ENCODE measurements at regions not wholly inside any gene's neighbourhood (a gene's known extent, or its start where the extent isn't known, plus 50 kb on each side); places are given as distances from the start of the nearest gene placed in this dataset.

GRCh38 chr7:25923741-25924460 is 228.1 kb upstream of the NFE2L3 start:
- Histone ChIP-seq H3K4me2 (replicated peaks; ENCODE audit: low read depth, low read length, poor library complexity, severe bottlenecking) (no peak overlapping the region), H2AFZ (ENCODE audit: insufficient read depth, low read depth, low read length, poor library complexity, severe bottlenecking) (no peak overlapping the region), H3K36me3 (replicated peaks in 1 of 2; ENCODE audit: control extremely low read depth in 1 of 2, control insufficient read depth in 1 of 2, extremely low read depth in 1 of 2, insufficient read depth in 2 of 2, low read length in 1 of 2) (no peaks in the 10 kb centered on the region), H3K27ac (ENCODE audit: low read length in 2 of 2) (no peak overlapping the region), H3K9ac (ENCODE audit: low read length) (no peak overlapping the region), H4K20me1 (ENCODE audit: control insufficient read depth, insufficient read depth, low read length, poor library complexity, severe bottlenecking) (no peaks in the 10 kb centered on the region), H3K27me3 (replicated peaks in 1 of 4; ENCODE audit: control extremely low read depth in 1 of 4, control insufficient read depth in 3 of 4, insufficient read depth in 4 of 4, low read length in 3 of 4) (peaks cover 0 to 23% (median 9%) of the 10 kb centered on the region in 4 experiments), H3K4me1 (ENCODE audit: control insufficient read depth in 2 of 2, insufficient read depth in 2 of 2, low read length in 2 of 2) (no peaks in the 10 kb centered on the region), H3K79me2 (ENCODE audit: control insufficient read depth, insufficient read depth, low read length) (no peaks in the 10 kb centered on the region), H3K4me3 (ENCODE audit: control extremely low read depth in 1 of 5, extremely low read depth in 1 of 5, insufficient read depth in 1 of 5, low read depth in 2 of 5, low read length in 4 of 5) (no peak overlapping the region), H3K9me3 (ENCODE audit: control extremely low read depth in 1 of 3, control insufficient read depth in 2 of 3, insufficient read depth in 1 of 3, low read length in 2 of 3) (peaks cover 0 to 3% (median 3%) of the 10 kb centered on the region in 3 donors)
- H3K27me3 Mint-ChIP-seq: peaks cover 34% of the 10 kb centered on the region
- H3K9me3 Mint-ChIP-seq (ENCODE audit: insufficient read depth): no peaks in the 10 kb centered on the region
- no peak for DNase-seq
- POLR2A ChIA-PET: no interaction called here
- intact Hi-C loops (cut with micrococcal nuclease): no loop called here
- TF ChIP-seq, protein P1, sequence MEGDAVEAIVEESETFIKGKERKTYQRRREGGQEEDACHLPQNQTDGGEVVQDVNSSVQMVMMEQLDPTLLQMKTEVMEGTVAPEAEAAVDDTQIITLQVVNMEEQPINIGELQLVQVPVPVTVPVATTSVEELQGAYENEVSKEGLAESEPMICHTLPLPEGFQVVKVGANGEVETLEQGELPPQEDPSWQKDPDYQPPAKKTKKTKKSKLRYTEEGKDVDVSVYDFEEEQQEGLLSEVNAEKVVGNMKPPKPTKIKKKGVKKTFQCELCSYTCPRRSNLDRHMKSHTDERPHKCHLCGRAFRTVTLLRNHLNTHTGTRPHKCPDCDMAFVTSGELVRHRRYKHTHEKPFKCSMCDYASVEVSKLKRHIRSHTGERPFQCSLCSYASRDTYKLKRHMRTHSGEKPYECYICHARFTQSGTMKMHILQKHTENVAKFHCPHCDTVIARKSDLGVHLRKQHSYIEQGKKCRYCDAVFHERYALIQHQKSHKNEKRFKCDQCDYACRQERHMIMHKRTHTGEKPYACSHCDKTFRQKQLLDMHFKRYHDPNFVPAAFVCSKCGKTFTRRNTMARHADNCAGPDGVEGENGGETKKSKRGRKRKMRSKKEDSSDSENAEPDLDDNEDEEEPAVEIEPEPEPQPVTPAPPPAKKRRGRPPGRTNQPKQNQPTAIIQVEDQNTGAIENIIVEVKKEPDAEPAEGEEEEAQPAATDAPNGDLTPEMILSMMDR (IDR thresholded peaks at IDR 0.05): no peak
- TF ChIP-seq EZH2 (IDR thresholded peaks at IDR 0.05; ENCODE audit: borderline replicate concordance, insufficient read depth, low read depth, low read length, poor library complexity, severe bottlenecking): no peak
- no peak overlapping the region for H3K27ac Mint-ChIP-seq
- H3K4me3 Mint-ChIP-seq: no peak overlapping the region
- H3K4me1 Mint-ChIP-seq: no peaks in the 10 kb centered on the region
- whole genome bisulfite sequencing (ENCODE audit: insufficient coverage): no CpG with 5 or more reads among the region's 1 CpG
- CTCF ChIA-PET: no interaction called here
- no peak for ATAC-seq (ENCODE audit: low read depth)

DNA sequence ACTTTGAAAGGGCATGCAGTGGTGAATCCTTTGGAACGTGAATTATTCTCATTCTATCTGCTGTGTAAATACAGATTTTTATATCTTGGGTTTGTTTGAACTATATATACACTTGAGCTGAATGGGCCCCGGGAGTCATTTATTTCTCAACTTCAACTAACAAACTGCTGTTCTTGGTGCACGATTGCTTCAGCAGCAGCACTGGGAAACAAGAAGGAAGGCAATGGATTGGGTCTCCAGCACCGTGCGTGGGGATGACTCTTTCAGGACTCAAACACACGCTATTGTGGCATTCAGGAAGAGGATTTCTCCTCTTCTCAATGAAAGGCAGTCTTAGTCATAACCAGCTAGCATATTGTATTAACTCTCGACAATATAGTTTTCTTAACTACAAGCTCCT is 226.0 kb upstream of the NFE2L3 start:
- H3K79me2 ChIP-seq (ENCODE audit: control insufficient read depth, insufficient read depth, low read length): no peaks in the 10 kb centered on the region
- H3K4me3 ChIP-seq (ENCODE audit: control extremely low read depth in 1 of 5, extremely low read depth in 1 of 5, insufficient read depth in 1 of 5, low read depth in 2 of 5, low read length in 4 of 5): no peak overlapping the region
- H3K36me3 ChIP-seq (replicated peaks in 1 of 2; ENCODE audit: control extremely low read depth in 1 of 2, control insufficient read depth in 1 of 2, extremely low read depth in 1 of 2, insufficient read depth in 2 of 2, low read length in 1 of 2): no peaks in the 10 kb centered on the region
- peaks cover 0 to 32% (median 19%) of the 10 kb centered on the region in 4 experiments for H3K27me3 ChIP-seq (replicated peaks in 1 of 4; ENCODE audit: control extremely low read depth in 1 of 4, control insufficient read depth in 3 of 4, insufficient read depth in 4 of 4, low read length in 3 of 4)
- no peaks in the 10 kb centered on the region for H3K9me3 ChIP-seq (ENCODE audit: control extremely low read depth in 1 of 3, control insufficient read depth in 2 of 3, insufficient read depth in 1 of 3, low read length in 2 of 3)
- DNase-seq (no peak), ATAC-seq (ENCODE audit: low read depth) (no peak)
- ChIA-PET POLR2A (no interaction called here), CTCF (no interaction called here)
- Mint-ChIP-seq H3K9me3 (ENCODE audit: insufficient read depth) (no peaks in the 10 kb centered on the region), H3K4me3 (no peak overlapping the region), H3K27me3 (peaks cover 47% of the 10 kb centered on the region), H3K4me1 (no peaks in the 10 kb centered on the region), H3K27ac (no peak overlapping the region)
- intact Hi-C loops (cut with micrococcal nuclease): no loop called here
- TF ChIP-seq, protein P1 (IDR thresholded peaks at IDR 0.05): no peak
- TF ChIP-seq EZH2 (IDR thresholded peaks at IDR 0.05; ENCODE audit: borderline replicate concordance, insufficient read depth, low read depth, low read length, poor library complexity, severe bottlenecking): no peak
- H3K27ac ChIP-seq (ENCODE audit: low read length in 2 of 2): no peak overlapping the region
- no peak overlapping the region for H3K9ac ChIP-seq (ENCODE audit: low read length)
- no peaks in the 10 kb centered on the region for H3K4me1 ChIP-seq (ENCODE audit: control insufficient read depth in 2 of 2, insufficient read depth in 2 of 2, low read length in 2 of 2)
- H4K20me1 ChIP-seq (ENCODE audit: control insufficient read depth, insufficient read depth, low read length, poor library complexity, severe bottlenecking): no peaks in the 10 kb centered on the region
- no peak overlapping the region for H2AFZ ChIP-seq (ENCODE audit: insufficient read depth, low read depth, low read length, poor library complexity, severe bottlenecking)
- H3K4me2 ChIP-seq (replicated peaks; ENCODE audit: low read depth, low read length, poor library complexity, severe bottlenecking): no peak overlapping the region
- 89% methylated on average over 3 of the region's 7 CpGs for WGBS (ENCODE audit: insufficient coverage)
